Panc1 (cell line): ENCODE measurements at regions not wholly inside any gene's neighbourhood (a gene's known extent, or its start where the extent isn't known, plus 50 kb on each side); places are given as distances from the start of the nearest gene placed in this dataset.

Experiments used
- ATAC-seq: fragments of 200-7000 bp; cut with Tn5 transposase; 2 replicates; pipeline ENCODE4 v1.9.1; 2020; ENCODE audit warnings: mild to moderate bottlenecking, moderate library complexity
- BruUV-seq: library from RNA; stranded (reverse); fragments of 400-500 nt; replicated peaks from 2 replicates; lab custom pipeline; 2021; lab: Mats Ljungman, UMichigan
- CTCF ChIA-PET: fragments of 300-600 bp; sonication (Branson Sonifier 250); formaldehyde crosslinking; loops from one replicate; lab custom pipeline; 2022; ENCODE audit warnings: antibody characterized with exemption; lab: Charles Lee
- POLR2A ChIA-PET: fragments of 300-600 bp; sonication (Branson Sonifier 250); formaldehyde crosslinking; loops from one replicate; lab custom pipeline; 2022; ENCODE audit warnings: antibody characterized with exemption; lab: Charles Lee
- DNase-seq: peaks from one replicate; pipeline ENCODE4 v3.0.0-alpha.2; 2010; ENCODE audit warnings: low read depth, low spot score
- H3K27ac ChIP-seq: 2 replicates; pipeline ENCODE4 v1.5.1; 2011; ENCODE audit warnings: mild to moderate bottlenecking, low read length, inconsistent platforms
- H3K27me3 ChIP-seq: fragments of 200-500 bp; sonication (Bioruptor generic); 2 replicates; pipeline ENCODE4 v1.6.0; 2014; ENCODE audit warnings: low read length, inconsistent platforms; ENCODE audit not compliant: control insufficient read depth, insufficient read depth
- H3K36me3 ChIP-seq: fragments of 200-500 bp; sonication (Bioruptor generic); 2 replicates; pipeline ENCODE4 v1.5.1; 2014; ENCODE audit warnings: inconsistent platforms, mild to moderate bottlenecking, low read length, moderate library complexity; ENCODE audit not compliant: control insufficient read depth, insufficient read depth
- H3K4me1 ChIP-seq: 2 replicates; pipeline ENCODE4 v1.5.1; 2011; ENCODE audit warnings: inconsistent platforms, mild to moderate bottlenecking, low read length, moderate library complexity; ENCODE audit not compliant: control insufficient read depth, insufficient read depth
- H3K4me3 ChIP-seq, 2 experiments: 2 replicates each; pipeline ENCODE4 v1.5.1; 2011 to 2012; ENCODE audit warnings: low read depth in 2 of 2, low read length in 2 of 2, mild to moderate bottlenecking in 2 of 2, inconsistent platforms in 1 of 2, moderate library complexity in 1 of 2
- H3K9me3 ChIP-seq: fragments of 200-500 bp; sonication (Bioruptor generic); 2 replicates; pipeline ENCODE4 v1.5.1; 2014; ENCODE audit warnings: low read depth, mild to moderate bottlenecking, inconsistent platforms, low read length, moderate library complexity; ENCODE audit not compliant: control insufficient read depth, insufficient read depth
- CTCF ChIP-seq: fragments of 450-650 bp; IDR thresholded peaks from 2 replicates; pipeline ENCODE4 v1.5.1; 2017; ENCODE audit warnings: mild to moderate bottlenecking
- POLR2AphosphoS5 ChIP-seq: IDR thresholded peaks from 2 replicates; pipeline ENCODE4 v1.6.1; 2012; ENCODE audit warnings: mild to moderate bottlenecking, low read depth, low read length, moderate library complexity
- REST ChIP-seq, 2 experiments: IDR thresholded peaks; 2 replicates each; pipeline ENCODE4 v1.6.1; 2011 to 2012; ENCODE audit warnings: low read depth in 2 of 2, control low read depth in 1 of 2, low read length in 1 of 2, mild to moderate bottlenecking in 1 of 2, moderate library complexity in 1 of 2; ENCODE audit not compliant: insufficient read depth in 1 of 2
- SIN3A ChIP-seq: IDR thresholded peaks from 2 replicates; pipeline ENCODE4 v1.6.1; 2012; ENCODE audit warnings: low read depth, mild to moderate bottlenecking, low read length, moderate library complexity, borderline replicate concordance; ENCODE audit not compliant: insufficient read depth
- TCF7L2 ChIP-seq: IDR thresholded peaks from 2 replicates; pipeline ENCODE4 v1.6.1; 2011; ENCODE audit warnings: mild to moderate bottlenecking, low read depth, low read length, inconsistent platforms
- in situ Hi-C: cut with HindIII; loops from 2 replicates; pipeline ENCODE4 v1.10.0; 2016; ENCODE audit warnings: low sequenced_read_pairs, low pct_unique_long_range_greater_than_20kb
- intact Hi-C: fragments of 100-400 bp; cut with micrococcal nuclease; formaldehyde crosslinking; loops from one replicate; pipeline ENCODE4 v1.10.0; 2022; ENCODE audit not compliant: unreplicated experiment

GRCh38 chr9:129403779-129404620, 216.9 kb downstream of the C9orf50 start:
- Histone ChIP-seq H3K9me3 (no peaks in the 10 kb centered on the region), H3K4me1 (peaks cover 51% of the 10 kb centered on the region), H3K4me3 (no peak overlapping the region), H3K27ac (peak overlapping the region; percentile 39), H3K27me3 (no peaks in the 10 kb centered on the region), H3K36me3 (no peaks in the 10 kb centered on the region)
- no TSS peak for BruUV-seq
- in situ Hi-C loops: no loop called here
- intact Hi-C loops: no loop called here
- ATAC-seq (no peak), DNase-seq (no peak)
- ChIA-PET CTCF (no interaction called here), POLR2A (no interaction called here)
- no peak for TF ChIP-seq POLR2AphosphoS5
- TF ChIP-seq CTCF: no peak
- no peak for TF ChIP-seq SIN3A
- TF ChIP-seq TCF7L2: no peak
- no peak for TF ChIP-seq REST (IDR thresholded peaks at IDR 0.05; ENCODE audit: insufficient read depth in 1 of 2, low read depth in 2 of 2, low read length in 1 of 2)

- TF ChIP-seq SIN3A: no peak
- no peak for TF ChIP-seq REST (IDR thresholded peaks at IDR 0.05; ENCODE audit: insufficient read depth in 1 of 2, low read depth in 2 of 2, low read length in 1 of 2)
- TF ChIP-seq TCF7L2: no peak
- TF ChIP-seq POLR2AphosphoS5: no peak
- no peak for TF ChIP-seq CTCF
Observed at GRCh38 chr9:129402931-129403778, 217.7 kb downstream of the C9orf50 start.

More at GRCh38 chr9:129402931-129403778, 217.7 kb downstream of the C9orf50 start:
- in situ Hi-C loops: no loop called here
- H3K27ac ChIP-seq: peak overlapping the region; percentile 69
- POLR2A ChIA-PET: no interaction called here
- DNase-seq (no peak), ATAC-seq (no peak)
- H3K4me1 ChIP-seq: peaks cover 51% of the 10 kb centered on the region
- H3K36me3 ChIP-seq: no peaks in the 10 kb centered on the region
- intact Hi-C loops: no loop called here
- no peaks in the 10 kb centered on the region for H3K27me3 ChIP-seq
- CTCF ChIA-PET: no interaction called here
- BruUV-seq: no TSS peak
- H3K4me3 ChIP-seq: no peak overlapping the region
- no peaks in the 10 kb centered on the region for H3K9me3 ChIP-seq
